H9 (cell line): ENCODE measurements at regions not wholly inside any gene's neighbourhood (a gene's known extent, or its start where the extent isn't known, plus 50 kb on each side); places are given as distances from the start of the nearest gene placed in this dataset.
"Not testable (repeated sequence)": the region's sequence is repeated elsewhere in the genome, so short reads cannot be mapped to it uniquely, and the experiment has no call there.

ENCODE experiments used
- DNase-seq: peaks from one replicate; pipeline ENCODE4 v3.0.0-alpha.2; 2017
- H2AFZ ChIP-seq: one replicate; pipeline ENCODE4 v1.6.1; 2013; ENCODE audit warnings: mild to moderate bottlenecking, low read length, control low read depth, moderate library complexity
- H2AK5ac ChIP-seq: 2 replicates; pipeline ENCODE4 v1.6.1; 2013; ENCODE audit warnings: low read length, control low read depth, mixed read lengths; ENCODE audit not compliant: insufficient read length
- H2BK120ac ChIP-seq: one replicate; pipeline ENCODE4 v1.6.1; 2013; ENCODE audit warnings: low read depth, mild to moderate bottlenecking, low read length, control low read depth, inconsistent platforms; ENCODE audit not compliant: poor library complexity, severe bottlenecking
- H2BK12ac ChIP-seq: 2 replicates; pipeline ENCODE4 v1.6.1; 2013; ENCODE audit warnings: low read length, control low read depth, mixed read lengths, low read depth; ENCODE audit not compliant: insufficient read length
- H2BK15ac ChIP-seq: 2 replicates; pipeline ENCODE4 v1.6.1; 2013; ENCODE audit warnings: low read depth, low read length, control low read depth
- H2BK20ac ChIP-seq: one replicate; pipeline ENCODE4 v1.6.1; 2013; ENCODE audit warnings: low read depth, mild to moderate bottlenecking, low read length, control low read depth, inconsistent platforms; ENCODE audit not compliant: poor library complexity, severe bottlenecking
- H2BK5ac ChIP-seq: 2 replicates; pipeline ENCODE4 v1.6.1; 2013; ENCODE audit warnings: low read length, control low read depth, mixed read lengths; ENCODE audit not compliant: insufficient read length
- H3K14ac ChIP-seq: 2 replicates; pipeline ENCODE4 v1.6.1; 2013; ENCODE audit warnings: low read length, control low read depth; ENCODE audit not compliant: insufficient read depth
- H3K18ac ChIP-seq: 2 replicates; pipeline ENCODE4 v1.6.1; 2013; ENCODE audit warnings: low read depth, mild to moderate bottlenecking, mixed read lengths, low read length, control low read depth; ENCODE audit not compliant: insufficient read length
- H3K23ac ChIP-seq: 2 replicates; pipeline ENCODE4 v1.6.1; 2013; ENCODE audit warnings: low read length, control low read depth, mixed read lengths, low read depth; ENCODE audit not compliant: insufficient read length
- H3K23me2 ChIP-seq: 2 replicates; pipeline ENCODE4 v1.6.1; 2013; ENCODE audit warnings: low read depth, mild to moderate bottlenecking, mixed read lengths, low read length, control low read depth; ENCODE audit not compliant: insufficient read length, poor library complexity, severe bottlenecking
- H3K27ac ChIP-seq: 2 replicates; pipeline ENCODE4 v1.5.1; 2013; ENCODE audit warnings: low read length, control low read depth, mixed read lengths, low read depth; ENCODE audit not compliant: insufficient read length
- H3K27me3 ChIP-seq: 2 replicates; pipeline ENCODE4 v1.6.1; 2013; ENCODE audit warnings: low read length, control low read depth, inconsistent platforms; ENCODE audit not compliant: insufficient read depth
- H3K4ac ChIP-seq: 2 replicates; pipeline ENCODE4 v1.6.1; 2013; ENCODE audit warnings: low read depth, mild to moderate bottlenecking, control low read depth, inconsistent platforms, low read length, moderate library complexity
- H3K4me1 ChIP-seq: 2 replicates; pipeline ENCODE4 v1.6.1; 2013; ENCODE audit warnings: low read length, control low read depth, inconsistent platforms; ENCODE audit not compliant: insufficient read depth
- H3K4me2 ChIP-seq: 2 replicates; pipeline ENCODE4 v1.6.1; 2013; ENCODE audit warnings: low read length, control low read depth, mixed read lengths; ENCODE audit not compliant: insufficient read length, insufficient read depth
- H3K56ac ChIP-seq: 2 replicates; pipeline ENCODE4 v1.6.1; 2013; ENCODE audit warnings: low read depth, mild to moderate bottlenecking, mixed read lengths, low read length, control low read depth; ENCODE audit not compliant: insufficient read length
- H3K79me1 ChIP-seq: 2 replicates; pipeline ENCODE4 v1.6.1; 2013; ENCODE audit warnings: low read depth, mild to moderate bottlenecking, moderate library complexity, low read length, control low read depth, inconsistent platforms; ENCODE audit not compliant: insufficient read depth, poor library complexity, severe bottlenecking
- H3K79me2 ChIP-seq: 2 replicates; pipeline ENCODE4 v1.6.1; 2013; ENCODE audit warnings: low read length, control low read depth, inconsistent platforms; ENCODE audit not compliant: insufficient read depth
- H3K9ac ChIP-seq: 2 replicates; pipeline ENCODE4 v1.6.1; 2013; ENCODE audit warnings: low read length, control low read depth, mixed read lengths; ENCODE audit not compliant: insufficient read length; ENCODE audit errors: extremely low read depth
- H3K9me3 ChIP-seq: one replicate; pipeline ENCODE4 v1.6.1; 2013; ENCODE audit warnings: low read depth, low read length, inconsistent platforms; ENCODE audit not compliant: control insufficient read depth
- H3T11ph ChIP-seq: one replicate; pipeline ENCODE4 v1.6.1; 2013; ENCODE audit warnings: mild to moderate bottlenecking, low read length, control low read depth, inconsistent platforms
- H4K20me1 ChIP-seq: one replicate; pipeline ENCODE4 v1.6.1; 2013; ENCODE audit not compliant: control insufficient read depth, insufficient read length, insufficient read depth
- H4K5ac ChIP-seq: 2 replicates; pipeline ENCODE4 v1.6.1; 2013; ENCODE audit warnings: low read depth, mild to moderate bottlenecking, mixed read lengths, low read length, control low read depth; ENCODE audit not compliant: insufficient read length
- H4K8ac ChIP-seq: replicated peaks from 2 replicates; pipeline ENCODE4 v1.6.1; 2013; ENCODE audit warnings: low read length, control low read depth, mixed read lengths, low read depth; ENCODE audit not compliant: insufficient read length
- H4K91ac ChIP-seq: 2 replicates; pipeline ENCODE4 v1.6.1; 2013; ENCODE audit warnings: low read depth, mild to moderate bottlenecking, moderate library complexity, mixed read lengths, low read length, control low read depth; ENCODE audit not compliant: insufficient read length
- H3K27ac Mint-ChIP-seq, 3 experiments: 2 replicates in 2 of 3; 3 replicates in 1 of 3; pipeline ENCODE4 v1.8.0; 2020 to 2021; ENCODE audit warnings: mixed read lengths in 3 of 3, mild to moderate bottlenecking in 1 of 3, moderate library complexity in 1 of 3
- H3K27me3 Mint-ChIP-seq: 2 replicates; pipeline ENCODE4 v1.8.0; 2021; ENCODE audit warnings: low read depth, mild to moderate bottlenecking, moderate library complexity, mixed read lengths
- H3K36me3 Mint-ChIP-seq, 3 experiments: 2 replicates in 2 of 3; 3 replicates in 1 of 3; pipeline ENCODE4 v1.8.0; 2020 to 2021; ENCODE audit warnings: low read depth in 3 of 3, mixed read lengths in 3 of 3; ENCODE audit not compliant: insufficient read depth in 1 of 3
- H3K4me1 Mint-ChIP-seq, 2 experiments: 2 replicates each; pipeline ENCODE4 v1.8.0; 2020; ENCODE audit warnings: mixed read lengths in 2 of 2
- H3K4me3 Mint-ChIP-seq, 2 experiments: 2 replicates in 1 of 2; 3 replicates in 1 of 2; pipeline ENCODE4 v1.8.0; 2020 to 2021; ENCODE audit warnings: mild to moderate bottlenecking in 2 of 2, mixed read lengths in 2 of 2, moderate library complexity in 1 of 2
- H3K9me3 Mint-ChIP-seq, 2 experiments: 2 replicates in 1 of 2; 3 replicates in 1 of 2; pipeline ENCODE4 v1.8.0; 2020; ENCODE audit warnings: mild to moderate bottlenecking in 2 of 2, mixed read lengths in 2 of 2, moderate library complexity in 1 of 2
- CTCF ChIP-seq: fragments of 200-600 bp; sonication (generic); conservative IDR thresholded peaks from 3 replicates; pipeline ENCODE4 v1.8.0; 2021; ENCODE audit warnings: antibody characterized with exemption, mild to moderate bottlenecking
- WGBS: extraction: QIAGEN DNeasy Blood & Tissue Kit; methylation state at CpG from one replicate; pipeline ENCODE4 v1.1.7; 2013; ENCODE audit warnings: missing lambda C conversion rate, low lambda C conversion rate, mixed read lengths; ENCODE audit not compliant: insufficient read length; ENCODE audit errors: extremely low coverage; 5-methylcytosine and 5-hydroxymethylcytosine counted together

GRCh38 chr1:177410179-177410766 is 239.5 kb downstream of the BRINP2 start:
- Mint-ChIP-seq H3K27me3 (peaks cover 9% of the 10 kb centered on the region), H3K4me1 (peaks cover 14 to 15% of the 10 kb centered on the region in 2 experiments), H3K36me3 (peaks cover 11 to 16% (median 11%) of the 10 kb centered on the region in 3 experiments), H3K4me3 (no peak overlapping the region), H3K9me3 (peaks cover 19 to 20% of the 10 kb centered on the region in 2 experiments), H3K27ac (no peak overlapping the region)
- no peak overlapping the region for H2BK15ac ChIP-seq
- no peak overlapping the region for H2AK5ac ChIP-seq
- no peaks in the 10 kb centered on the region for H4K20me1 ChIP-seq
- no peak overlapping the region for H2BK120ac ChIP-seq
- H3K23me2 ChIP-seq: no peaks in the 10 kb centered on the region
- no peak overlapping the region for H3K4me2 ChIP-seq
- H3K27me3 ChIP-seq: no peaks in the 10 kb centered on the region
- no peak overlapping the region for H3T11ph ChIP-seq
- no peak overlapping the region for H3K9ac ChIP-seq
- no peak overlapping the region for H2AFZ ChIP-seq
- no peak overlapping the region for H4K5ac ChIP-seq
- H3K27ac ChIP-seq: no peak overlapping the region
- H4K8ac ChIP-seq: no peak overlapping the region
- DNase-seq: no peak
- H3K14ac ChIP-seq: no peak overlapping the region
- no CpG with 5 or more reads among the region's 5 CpGs for WGBS
- H3K56ac ChIP-seq: no peak overlapping the region
- H3K4me1 ChIP-seq: no peaks in the 10 kb centered on the region; the same call in 1 of the 2 replicates
- no peak for TF ChIP-seq CTCF
- H2BK12ac ChIP-seq: no peak overlapping the region
- H3K23ac ChIP-seq: no peak overlapping the region
- no peak overlapping the region for H2BK20ac ChIP-seq
- no peak overlapping the region for H3K4ac ChIP-seq
- H2BK5ac ChIP-seq: no peak overlapping the region
- no peaks in the 10 kb centered on the region for H3K79me1 ChIP-seq
- H4K91ac ChIP-seq: no peak overlapping the region
- no peaks in the 10 kb centered on the region for H3K79me2 ChIP-seq
- H3K18ac ChIP-seq: no peak overlapping the region
- H3K9me3 ChIP-seq: peaks cover 4% of the 10 kb centered on the region

- not testable (repeated sequence) for H3K14ac ChIP-seq, H3K27ac ChIP-seq, H3K79me2 ChIP-seq, H2BK20ac ChIP-seq, H3K18ac ChIP-seq, H2BK15ac ChIP-seq, H4K20me1 ChIP-seq, H3K27ac Mint-ChIP-seq, H2AK5ac ChIP-seq, H3K79me1 ChIP-seq, H2BK12ac ChIP-seq, H2AFZ ChIP-seq, H4K91ac ChIP-seq, H3T11ph ChIP-seq, H3K9ac ChIP-seq, H3K56ac ChIP-seq, H4K5ac ChIP-seq, H3K27me3 Mint-ChIP-seq, H3K4me3 Mint-ChIP-seq, H3K23me2 ChIP-seq, H4K8ac ChIP-seq, H3K4me2 ChIP-seq, H3K27me3 ChIP-seq, DNase-seq, H3K4me1 ChIP-seq, H2BK5ac ChIP-seq, H3K4ac ChIP-seq, H2BK120ac ChIP-seq, H3K23ac ChIP-seq, H3K9me3 ChIP-seq, H3K4me1 Mint-ChIP-seq
- H3K36me3 Mint-ChIP-seq: peaks cover 11 to 16% (median 11%) of the 10 kb centered on the region in 3 experiments
- peaks cover 20 to 21% of the 10 kb centered on the region in 2 experiments for H3K9me3 Mint-ChIP-seq
- no CpG with 5 or more reads among the region's 14 CpGs for WGBS
These were observed 235.6 kb downstream of the BRINP2 start for GRCh38 chr1:177406323-177406722.
